ENCODE measurements at regions not wholly inside any gene's neighbourhood (a gene's known extent, or its start where the extent isn't known, plus 50 kb on each side); places are given as distances from the start of the nearest gene placed in this dataset.
"Not testable (repeated sequence)": the region's sequence is repeated elsewhere in the genome, so short reads cannot be mapped to it uniquely, and the experiment has no call there.

- intact Hi-C loops (cut with DNase I), result loop anchor here (10.0 kb wide), 1 partner anchor 534 kb away; no protein-coding TSS in a partner anchor
- WGBS, 2 donors, result 25 to 54% methylated on average over 1 of the region's 1 CpG
- TF ChIP-seq CTCF (IDR thresholded peaks at IDR 0.05) (no peak), POLR2A (IDR thresholded peaks at IDR 0.05) (no peak)
These were observed 134.9 kb upstream of the CACNA2D1 start for GRCh38 chr7:82578430-82578829.

GRCh38 chr7:82572195-82572880, 128.8 kb upstream of the CACNA2D1 start:
- Histone ChIP-seq H3K36me3 (no peaks in the 10 kb centered on the region), H3K27me3 (no peaks in the 10 kb centered on the region), H3K4me3 (replicated peaks in 1 of 3) (no peak overlapping the region), H3K4me1 (peaks cover 0 to under 1% of the 10 kb centered on the region in 2 donors), H3K9me3 (no peaks in the 10 kb centered on the region), H3K27ac (no peak overlapping the region)
- peak; percentile 86 to 91 for DNase-seq
- TF ChIP-seq POLR2A (IDR thresholded peaks at IDR 0.05) (no peak), CTCF (IDR thresholded peaks at IDR 0.05) (peak; percentile 64 to 92 (median 82))
- WGBS, 2 donors, result 1 to 4% methylated on average over 9 of the region's 9 CpGs
- intact Hi-C loops (cut with DNase I), result loop anchor here (10.0 kb wide), 1 partner anchor 528 kb away; no protein-coding TSS in a partner anchor

More at GRCh38 chr7:82578430-82578829, 134.9 kb upstream of the CACNA2D1 start:
- DNase-seq, result no peak
- no peaks in the 10 kb centered on the region for H3K36me3 ChIP-seq
- H3K4me1 ChIP-seq, result no peaks in the 10 kb centered on the region
- no peaks in the 10 kb centered on the region for H3K27me3 ChIP-seq
- H3K4me3 ChIP-seq (replicated peaks in 1 of 3), result no peak overlapping the region
- H3K9me3 ChIP-seq, result no peaks in the 10 kb centered on the region
- H3K27ac ChIP-seq, result no peak overlapping the region

GRCh38 chr7:82571047-82571446, 127.5 kb upstream of the CACNA2D1 start:
- not testable (repeated sequence) for H3K4me3 ChIP-seq (replicated peaks in 1 of 3); H3K27me3 ChIP-seq; H3K36me3 ChIP-seq; DNase-seq; H3K9me3 ChIP-seq; H3K27ac ChIP-seq
- WGBS, 2 donors, result 81% methylated on average over 4 of the region's 4 CpGs
- intact Hi-C loops (cut with DNase I), result loop anchor here (10.0 kb wide), 1 partner anchor 526 kb away; no protein-coding TSS in a partner anchor
- H3K4me1 ChIP-seq, result peaks cover 0 to 11% of the 10 kb centered on the region in 2 donors

- Histone ChIP-seq H3K9me3 (no peaks in the 10 kb centered on the region), H3K4me1 (peaks cover 0 to 11% of the 10 kb centered on the region in 2 donors), H3K36me3 (no peaks in the 10 kb centered on the region), H3K4me3 (replicated peaks in 1 of 3) (no peak overlapping the region), H3K27ac (no peak overlapping the region), H3K27me3 (no peaks in the 10 kb centered on the region)
- TF ChIP-seq POLR2A (IDR thresholded peaks at IDR 0.05) (no peak), CTCF (IDR thresholded peaks at IDR 0.05) (no peak)
- 80 to 85% methylated on average over 2 of the region's 2 CpGs for WGBS, 2 donors
- intact Hi-C loops (cut with DNase I), result no loop called here
- no peak for DNase-seq
These were observed 124.3 kb upstream of the CACNA2D1 start for GRCh38 chr7:82567841-82568240.

GRCh38 chr7:82567356-82567755, 123.8 kb upstream of the CACNA2D1 start:
- no peaks in the 10 kb centered on the region for H3K9me3 ChIP-seq
- H3K27me3 ChIP-seq, result no peaks in the 10 kb centered on the region
- H3K4me1 ChIP-seq, result peaks cover 0 to 11% of the 10 kb centered on the region in 2 donors
- no peak for DNase-seq
- 54 to 84% methylated on average over 2 of the region's 2 CpGs for WGBS, 2 donors
- no peak for TF ChIP-seq CTCF (IDR thresholded peaks at IDR 0.05)
- no peak for TF ChIP-seq POLR2A (IDR thresholded peaks at IDR 0.05)
- no peak overlapping the region for H3K27ac ChIP-seq
- no peaks in the 10 kb centered on the region for H3K36me3 ChIP-seq
- intact Hi-C loops (cut with DNase I), result no loop called here
- H3K4me3 ChIP-seq (replicated peaks in 1 of 3), result no peak overlapping the region
